ENCODE measurements at regions not wholly inside any gene's neighbourhood (a gene's known extent, or its start where the extent isn't known, plus 50 kb on each side); places are given as distances from the start of the nearest gene placed in this dataset.
"Not testable (repeated sequence)": the region's sequence is repeated elsewhere in the genome, so short reads cannot be mapped to it uniquely, and the experiment has no call there.

DNA sequence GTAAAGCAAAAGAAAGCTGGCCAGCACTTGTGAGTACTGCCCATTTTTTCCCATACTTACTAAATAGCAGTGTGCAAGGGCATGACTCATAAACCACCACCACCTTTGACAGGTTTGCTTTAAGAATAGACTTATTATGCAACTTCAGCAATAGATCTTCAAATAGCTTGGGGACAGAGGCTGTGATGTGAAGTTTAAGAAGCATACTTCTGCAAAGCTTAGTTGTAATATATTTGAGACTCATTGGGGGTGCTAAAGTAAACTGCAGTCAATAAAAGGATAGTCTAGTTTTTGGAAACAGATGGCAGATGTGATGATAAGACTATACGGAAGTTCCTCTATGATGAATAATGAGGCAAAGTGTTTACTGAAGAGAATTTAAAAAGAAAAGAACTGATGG lies 210.0 kb downstream of the PLA2G4A start:
- DNase-seq (ENCODE audit: low read depth): no peak

DNA sequence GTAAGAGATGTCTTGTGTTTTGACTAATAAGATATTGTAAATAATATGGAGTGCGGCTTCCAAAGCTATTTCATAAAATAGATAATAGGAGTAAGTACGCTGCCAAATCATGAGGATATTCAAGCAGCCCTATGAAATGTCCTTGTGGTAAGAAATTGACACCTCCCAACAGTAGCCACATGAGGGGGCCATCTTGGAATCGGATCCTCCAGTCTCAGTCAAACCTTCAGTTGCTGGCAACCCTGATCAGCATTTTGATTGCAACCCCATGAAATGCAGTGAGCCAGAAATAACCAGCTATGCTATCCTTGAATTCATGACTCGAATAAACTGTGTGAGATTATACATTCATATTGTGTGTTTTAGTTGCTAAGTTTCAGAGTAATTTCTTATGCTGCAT lies 212.4 kb downstream of the PLA2G4A start:
- no peak for DNase-seq (ENCODE audit: low read depth)

DNA sequence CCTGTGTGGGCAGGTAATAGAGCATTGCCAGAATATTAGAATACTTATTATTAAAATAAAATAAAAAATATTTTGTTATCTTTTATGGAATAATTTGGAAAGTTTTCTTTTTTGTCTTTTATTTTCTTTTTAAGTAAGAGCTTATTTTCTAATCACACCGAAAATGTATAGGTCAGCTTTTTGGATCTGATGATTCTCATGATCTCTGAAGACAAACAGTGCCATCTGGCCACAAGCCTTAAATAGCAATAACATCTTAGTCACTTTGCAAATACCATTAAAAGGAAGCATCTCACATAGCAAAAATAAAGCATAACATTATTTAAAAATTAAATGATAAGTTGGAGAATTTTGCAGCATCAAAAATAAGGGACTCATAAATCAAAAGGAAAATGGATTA lies 213.8 kb downstream of the PLA2G4A start:
- no peak for DNase-seq (ENCODE audit: low read depth)

DNA sequence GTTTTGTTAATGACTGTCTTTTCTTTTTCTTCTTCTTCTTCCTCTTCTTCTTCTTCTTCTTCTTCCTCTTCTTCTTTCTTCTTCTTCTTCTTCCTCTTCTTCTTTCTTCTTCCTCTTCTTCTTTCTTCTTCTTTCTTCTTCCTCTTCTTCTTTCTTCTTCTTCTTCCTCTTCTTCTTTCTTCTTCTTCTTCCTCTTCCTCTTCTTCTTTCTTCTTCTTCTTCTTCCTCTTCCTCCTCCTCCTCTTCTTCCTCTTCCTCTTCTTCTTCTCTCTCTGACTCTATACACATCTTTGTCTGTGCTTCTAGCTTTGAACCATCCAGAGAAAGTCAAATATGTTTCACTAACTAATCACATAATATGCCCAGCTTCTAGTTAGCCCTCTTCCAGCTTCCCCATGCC lies 214.7 kb downstream of the PLA2G4A start:
- DNase-seq (ENCODE audit: low read depth): not testable (repeated sequence)

DNA sequence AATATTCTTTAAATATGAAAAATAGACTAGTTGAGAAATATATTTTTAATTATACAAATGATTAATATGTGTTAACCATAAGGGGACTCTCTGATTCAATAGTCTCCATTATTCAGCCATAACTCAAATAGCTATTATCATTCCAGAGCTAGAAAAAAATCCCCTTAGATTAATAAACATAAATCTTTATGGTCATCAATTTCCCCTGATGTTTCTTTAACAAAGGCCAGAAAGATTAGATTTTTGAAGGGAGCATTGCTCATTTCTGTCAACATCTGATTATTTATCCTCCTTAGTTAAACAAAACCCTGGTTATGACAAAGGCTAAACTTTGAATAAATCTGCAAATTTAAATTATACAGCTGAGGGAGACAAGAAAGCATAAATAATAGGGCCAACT lies 215.7 kb downstream of the PLA2G4A start:
- no peak for DNase-seq (ENCODE audit: low read depth)

DNA sequence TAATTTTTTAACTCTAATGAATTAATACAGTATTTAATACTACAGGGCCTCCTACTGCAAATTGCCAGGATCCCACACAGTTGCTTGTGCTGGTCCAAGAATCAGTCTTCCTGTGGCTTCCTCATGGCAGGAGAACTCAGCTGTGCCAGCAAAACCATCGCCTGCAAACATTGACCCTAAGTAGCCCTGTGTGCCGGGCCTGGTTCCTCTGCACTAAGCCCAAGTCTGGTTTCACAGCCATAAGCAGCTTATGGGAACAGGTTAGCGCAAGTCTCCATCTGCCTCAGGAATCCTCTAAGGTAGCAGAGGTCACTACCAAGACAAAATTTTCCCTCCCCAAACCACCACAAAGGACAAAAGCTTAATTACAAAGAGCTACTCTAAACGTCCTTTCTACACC lies 216.6 kb downstream of the PLA2G4A start:
- no peak for DNase-seq (ENCODE audit: low read depth)

DNA sequence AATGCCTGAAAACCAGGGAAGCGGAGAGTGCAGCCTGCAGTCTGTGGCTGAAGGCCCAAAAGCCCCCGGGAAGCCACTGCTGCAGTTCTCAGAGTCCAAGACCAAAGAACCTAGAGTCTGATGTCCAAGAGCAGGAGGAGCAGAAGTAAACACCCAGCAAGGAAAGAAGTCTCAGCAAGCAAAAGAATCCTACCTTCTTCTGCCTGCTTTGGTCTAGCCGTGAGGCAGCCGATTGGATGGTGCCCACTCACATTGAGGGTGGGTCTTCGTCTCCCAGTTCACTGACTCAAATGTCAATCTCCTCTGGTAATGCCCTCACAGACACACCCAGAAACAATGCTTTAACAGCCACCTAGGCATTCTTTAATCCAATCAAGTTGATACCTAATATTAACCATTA lies 217.5 kb downstream of the PLA2G4A start:
- no peak for DNase-seq (ENCODE audit: low read depth)

DNA sequence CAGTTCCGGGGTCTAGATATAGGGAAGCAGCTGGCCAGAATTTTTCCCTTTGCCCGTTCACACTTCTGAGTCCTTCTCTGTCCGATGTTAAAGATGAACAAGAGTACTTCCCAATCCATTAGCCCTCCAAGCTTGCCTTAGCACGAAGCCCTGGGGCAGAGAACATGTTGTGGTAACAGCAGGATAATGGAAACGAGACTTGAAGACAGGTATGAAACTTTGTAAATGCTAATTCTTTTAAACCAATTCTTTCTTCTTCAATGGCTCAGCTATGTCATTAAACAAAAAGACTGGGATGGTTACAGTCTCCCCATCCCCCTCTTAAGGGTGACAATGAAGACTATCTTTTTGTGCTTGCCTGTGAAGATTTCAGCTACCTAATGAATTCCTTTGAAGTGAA lies 218.5 kb downstream of the PLA2G4A start:
- no peak for DNase-seq (ENCODE audit: low read depth)

DNA sequence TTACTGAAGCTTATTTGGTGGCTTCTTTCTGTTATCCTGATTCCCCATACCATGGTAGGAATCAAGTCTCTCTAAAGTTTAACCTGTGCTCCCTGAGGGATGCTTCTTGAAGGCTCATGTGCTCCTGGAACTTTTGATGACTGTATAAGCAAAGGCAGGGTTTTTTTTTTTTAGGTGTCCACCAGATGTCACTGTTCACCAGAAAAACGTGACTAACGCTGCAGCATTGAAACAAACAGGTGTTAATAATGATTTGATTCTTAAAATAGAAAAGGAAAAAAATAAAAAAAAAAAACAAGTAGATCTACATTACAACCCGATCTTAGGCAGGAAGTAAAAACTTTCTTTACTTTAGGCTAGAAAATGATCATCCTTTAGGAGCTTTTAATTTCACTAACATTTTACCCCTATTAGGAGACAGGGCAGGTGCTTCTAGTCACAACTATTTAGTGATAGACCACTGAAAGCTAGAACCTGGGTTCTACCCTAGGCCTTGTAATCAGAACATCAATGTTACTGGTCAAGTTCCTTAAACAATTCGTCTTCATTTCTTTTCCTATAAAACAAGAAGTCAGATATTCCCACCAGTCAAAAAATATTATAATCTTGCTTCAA lies 223.0 kb downstream of the PLA2G4A start:
- peak; percentile 28 for DNase-seq (ENCODE audit: low read depth)

DNA sequence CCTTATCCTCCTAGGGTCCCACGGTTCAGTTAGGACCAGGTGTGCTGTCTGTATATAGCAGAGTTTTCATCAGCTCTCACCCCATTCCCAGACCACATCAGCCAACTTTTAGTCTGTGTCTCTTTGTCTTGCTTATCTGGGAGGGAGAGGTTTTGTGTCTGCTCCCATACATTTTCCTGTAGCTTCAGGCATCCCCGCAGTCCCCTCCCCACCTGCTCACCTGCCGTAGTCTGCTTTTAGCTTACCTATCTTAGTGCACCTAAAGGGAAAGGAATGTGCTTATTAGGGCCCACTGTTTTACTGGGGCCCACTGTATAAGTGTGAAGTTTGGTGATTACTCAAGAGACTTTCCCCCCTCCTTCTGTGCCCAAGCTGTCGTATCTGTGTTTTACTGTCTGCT lies 225.1 kb downstream of the PLA2G4A start:
- DNase-seq (ENCODE audit: low read depth): no peak

DNA sequence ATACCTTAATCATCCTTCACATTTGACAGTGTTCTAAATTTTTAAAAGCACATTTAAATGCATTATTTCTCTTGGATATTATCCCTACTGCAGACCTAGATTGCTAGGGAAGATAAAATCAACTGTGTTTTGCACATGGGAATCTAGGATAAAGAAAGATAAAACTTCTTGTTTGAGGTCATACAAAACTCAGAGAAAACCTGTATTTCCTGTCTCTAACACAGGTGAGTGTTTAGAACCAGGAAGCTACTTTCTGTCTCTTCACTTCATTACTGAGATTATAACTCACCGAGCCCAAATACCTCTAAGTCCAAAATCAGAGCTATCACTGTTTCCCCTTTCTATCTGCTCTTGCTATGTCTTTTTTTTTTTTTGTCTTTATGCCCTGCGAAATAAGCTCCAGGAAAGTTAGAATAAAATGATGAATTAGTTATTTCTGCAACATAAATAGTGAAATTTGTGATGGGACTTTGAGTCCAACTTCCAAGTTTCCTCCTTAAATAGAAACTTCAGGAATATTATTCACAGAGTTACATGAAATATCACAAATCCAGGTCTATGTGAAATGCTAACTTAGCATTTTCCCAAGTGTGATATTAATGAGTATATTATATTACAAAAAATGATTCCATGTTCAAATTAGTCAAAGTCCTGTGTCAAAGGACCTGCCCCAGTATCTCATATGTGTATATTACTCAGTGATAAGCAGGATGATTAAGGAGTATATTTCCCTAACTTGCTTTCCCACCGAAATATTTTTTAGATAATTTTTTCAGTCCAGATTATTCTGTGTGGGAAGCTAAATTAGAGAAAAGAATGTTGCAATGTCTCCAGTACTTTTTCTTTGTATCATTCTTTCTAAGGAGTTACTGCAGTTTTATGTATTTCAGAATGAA lies 226.4 kb downstream of the PLA2G4A start:
- DNase-seq (ENCODE audit: low read depth): no peak

DNA sequence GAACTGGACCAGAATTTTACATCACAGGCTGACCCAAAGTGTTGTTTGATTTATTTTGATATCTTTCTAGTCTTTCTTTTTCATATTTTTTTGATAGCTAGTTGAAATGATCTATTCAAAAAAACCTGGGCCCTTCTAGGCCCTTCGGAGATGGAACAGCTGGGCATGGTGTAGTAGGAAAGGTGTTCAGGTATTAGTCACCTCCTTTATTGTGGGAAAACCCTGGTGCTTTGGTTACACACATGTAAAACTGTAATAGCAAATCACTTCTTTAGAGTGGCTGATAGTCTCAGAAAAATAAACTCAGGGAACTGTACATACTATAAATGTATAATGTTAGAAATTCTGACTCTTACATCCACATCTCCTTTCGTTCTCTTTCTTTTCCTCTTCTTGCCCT lies 234.5 kb downstream of the PLA2G4A start:
- no peak for DNase-seq (ENCODE audit: low read depth)

DNA sequence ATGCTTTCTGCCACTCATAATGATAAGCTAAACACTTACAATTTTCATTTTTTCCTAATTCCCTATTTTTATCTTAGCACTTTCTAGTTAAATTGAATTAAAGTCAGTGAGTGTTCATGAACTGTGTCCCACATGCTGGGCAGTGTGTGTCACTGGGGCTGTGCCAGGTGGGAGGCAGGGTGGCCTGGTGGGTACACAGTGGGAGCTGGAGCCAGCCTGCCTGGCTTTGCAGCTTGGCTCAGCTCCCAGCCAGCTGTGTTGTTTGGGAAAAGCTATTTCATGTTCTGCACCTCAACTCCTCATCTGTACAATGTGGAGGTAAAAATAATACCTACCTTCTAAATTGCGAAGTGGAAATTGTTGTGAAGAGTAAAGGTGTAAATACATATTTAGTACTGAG lies 238.4 kb downstream of the PLA2G4A start:
- DNase-seq (ENCODE audit: low read depth): no peak

DNA sequence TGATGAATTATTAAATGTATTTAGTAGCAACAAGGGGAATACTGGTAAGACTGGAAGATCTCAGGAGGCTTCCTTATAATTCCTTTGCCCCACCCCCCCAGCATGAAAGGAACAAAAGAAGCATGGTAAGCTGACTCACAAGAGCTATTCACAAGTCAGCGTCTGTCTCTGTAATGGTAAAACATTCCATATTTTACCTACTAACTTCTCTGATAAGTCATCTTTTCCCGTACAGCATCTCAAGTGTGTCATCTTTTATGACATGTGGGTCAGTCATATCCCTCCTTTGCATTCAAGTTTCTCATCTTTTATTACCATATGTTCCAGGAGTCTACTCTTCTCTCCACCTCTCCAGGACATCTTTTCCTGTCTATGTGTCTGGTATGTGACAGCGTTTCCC lies 241.3 kb downstream of the PLA2G4A start:
- no peak for DNase-seq (ENCODE audit: low read depth)

DNA sequence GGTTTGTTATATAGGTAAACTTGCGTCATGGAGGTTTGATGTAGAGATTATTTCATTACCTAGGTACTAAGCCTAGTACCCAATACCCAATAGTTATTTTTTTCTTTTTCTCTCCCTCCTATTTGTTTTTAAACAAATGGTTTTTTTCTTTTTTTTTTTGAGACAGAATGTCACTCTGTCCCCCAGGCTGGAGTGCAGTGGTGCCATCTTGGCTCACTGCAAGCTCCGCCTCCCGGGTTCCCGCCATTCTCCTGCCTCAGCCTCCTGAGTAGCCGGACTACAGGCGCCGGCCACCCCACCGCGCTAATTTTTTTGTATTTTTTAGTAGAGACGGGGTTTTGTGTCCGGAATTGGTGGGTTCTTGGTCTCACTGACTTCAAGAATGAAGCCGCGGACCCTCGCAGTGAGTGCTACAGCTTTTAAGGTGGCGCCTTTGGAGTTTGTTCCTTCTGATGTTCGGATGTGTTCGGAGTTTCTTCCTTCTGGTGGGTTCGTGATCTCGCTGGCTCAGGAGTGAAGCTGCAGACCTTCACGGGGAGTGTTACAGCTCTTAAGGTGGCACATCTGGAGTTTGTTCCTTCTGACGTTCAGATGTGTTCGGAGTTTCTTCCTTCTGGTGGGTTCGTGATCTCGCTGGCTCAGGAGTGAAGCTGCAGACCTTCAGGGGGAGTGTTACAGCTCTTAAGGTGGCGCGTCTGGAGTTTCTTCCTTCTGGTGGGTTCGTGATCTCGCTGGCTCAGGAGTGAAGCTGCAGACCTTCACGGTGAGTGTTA lies 243.7 kb downstream of the PLA2G4A start:
- DNase-seq (ENCODE audit: low read depth): not testable (repeated sequence)

DNA sequence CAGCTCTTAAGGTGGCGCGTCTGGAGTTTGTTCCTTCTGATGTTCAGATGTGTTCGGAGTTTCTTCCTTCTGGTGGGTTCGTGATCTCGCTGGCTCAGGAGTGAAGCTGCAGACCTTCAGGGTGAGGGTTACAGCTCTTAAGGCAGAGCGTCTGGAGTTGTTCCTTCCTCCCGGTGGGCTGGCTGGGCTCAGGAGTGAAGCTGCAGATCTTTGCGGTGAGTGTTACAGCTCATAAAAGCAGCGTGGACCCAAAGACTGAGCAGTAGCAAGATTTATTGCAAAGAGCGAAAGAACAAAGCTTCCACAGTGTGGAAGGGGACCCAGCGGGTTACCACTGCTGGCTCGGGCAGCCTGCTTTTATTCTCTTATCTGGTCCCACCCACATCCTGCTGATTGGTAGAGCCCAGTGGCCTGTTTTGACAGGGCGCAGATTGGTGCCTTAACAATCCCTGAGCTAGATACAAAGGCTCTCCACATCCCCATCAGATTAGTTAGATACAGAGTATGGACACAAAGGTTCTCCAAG lies 244.3 kb downstream of the PLA2G4A start:
- DNase-seq (ENCODE audit: low read depth): not testable (repeated sequence)

DNA sequence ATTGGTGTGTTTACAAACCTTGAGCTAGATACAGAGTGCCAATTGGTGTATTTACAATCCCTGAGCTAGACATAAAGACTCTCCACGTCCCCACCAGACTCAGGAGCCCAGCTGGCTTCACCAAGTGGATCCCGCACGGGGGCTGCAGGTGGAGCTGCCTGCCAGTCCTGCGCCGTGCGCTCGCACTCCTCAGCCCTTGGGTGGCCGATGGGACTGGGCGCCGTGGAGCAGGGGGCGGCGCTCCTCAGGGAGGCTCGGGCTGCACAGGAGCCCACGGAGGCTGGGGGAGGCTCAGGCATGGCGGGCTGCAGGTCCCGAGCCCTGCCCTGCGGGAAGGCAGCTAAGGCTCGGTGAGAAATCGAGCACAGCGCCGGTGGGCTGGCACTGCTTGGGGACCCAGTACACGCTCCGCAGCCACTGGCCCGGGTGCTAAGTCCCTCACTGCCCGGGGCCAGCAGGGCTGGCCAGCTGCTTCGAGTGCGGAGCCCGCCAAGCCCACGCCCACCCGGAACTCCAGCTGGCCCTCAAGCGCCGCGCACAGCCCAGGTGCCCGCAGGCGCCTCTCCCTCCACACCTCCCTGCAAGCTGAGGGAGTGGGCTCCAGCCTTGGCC lies 245.0 kb downstream of the PLA2G4A start:
- not testable (repeated sequence) for DNase-seq (ENCODE audit: low read depth)

DNA sequence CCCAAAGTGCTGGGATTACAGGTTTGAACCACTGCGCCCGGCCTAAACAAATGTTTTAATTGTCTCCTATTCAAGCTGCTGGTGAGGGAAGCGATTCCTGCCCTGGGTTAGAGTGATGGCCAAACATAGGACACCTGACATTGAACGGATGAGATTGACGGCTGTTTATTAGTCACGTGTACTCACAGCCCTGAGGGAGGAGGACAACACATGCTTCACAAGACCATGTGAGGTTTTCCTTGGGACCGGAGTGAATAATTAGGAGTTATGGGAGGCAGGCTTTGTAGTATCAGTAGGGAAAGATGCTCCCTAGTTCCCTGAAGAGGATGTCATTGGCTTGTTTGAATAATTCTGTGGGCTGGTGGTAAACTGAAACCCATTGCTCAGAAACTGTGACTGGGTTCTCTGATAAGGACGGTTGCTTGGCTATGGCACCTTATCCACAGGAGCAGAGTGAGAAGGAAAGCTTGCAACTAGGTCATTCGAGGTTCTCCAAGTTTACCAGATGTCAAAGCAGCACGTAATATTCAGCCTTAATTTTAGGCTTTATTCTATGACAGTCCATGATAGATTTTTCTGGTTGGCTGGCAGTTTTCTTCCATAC lies 245.8 kb downstream of the PLA2G4A start:
- no peak for DNase-seq (ENCODE audit: low read depth)

DNA sequence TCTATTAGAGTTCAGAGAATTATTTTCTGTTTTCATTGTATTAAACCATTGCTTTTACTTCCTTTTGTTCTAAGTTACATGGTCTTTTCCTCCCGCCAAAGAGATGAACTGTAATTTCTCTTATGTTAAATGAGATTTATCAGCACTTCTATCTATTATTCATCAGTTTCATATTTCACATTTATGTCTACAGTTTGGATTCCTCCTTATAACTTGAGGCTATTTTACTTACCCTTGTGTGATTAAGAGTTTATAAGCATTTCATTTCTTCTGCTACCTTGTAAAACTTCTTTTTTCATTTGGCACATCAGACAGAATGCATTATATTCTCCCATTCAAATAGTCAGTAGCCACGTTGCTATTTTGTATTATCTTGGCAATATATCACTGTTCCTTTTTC lies 248.2 kb downstream of the PLA2G4A start:
- DNase-seq (ENCODE audit: low read depth): no peak

DNA sequence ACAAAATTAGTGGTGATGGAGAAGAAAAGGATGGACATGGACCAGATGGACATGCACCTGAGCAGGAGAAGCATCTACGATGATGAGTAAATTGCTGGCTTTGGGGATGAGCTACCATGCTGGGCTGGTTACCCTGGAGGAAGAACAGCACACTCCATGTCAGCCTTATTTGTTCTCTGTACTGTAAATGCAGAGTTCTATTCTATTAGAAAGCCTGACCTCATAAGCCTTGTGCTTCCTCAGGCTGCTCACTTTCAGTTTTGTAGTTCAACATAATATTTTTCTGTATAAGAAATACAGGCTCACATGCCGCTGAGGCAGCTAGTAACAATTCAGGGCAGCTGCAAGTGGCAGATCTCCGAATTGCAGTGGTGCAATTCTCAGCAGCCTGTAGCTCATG lies 249.6 kb downstream of the PLA2G4A start:
- no peak for DNase-seq (ENCODE audit: low read depth)

DNA sequence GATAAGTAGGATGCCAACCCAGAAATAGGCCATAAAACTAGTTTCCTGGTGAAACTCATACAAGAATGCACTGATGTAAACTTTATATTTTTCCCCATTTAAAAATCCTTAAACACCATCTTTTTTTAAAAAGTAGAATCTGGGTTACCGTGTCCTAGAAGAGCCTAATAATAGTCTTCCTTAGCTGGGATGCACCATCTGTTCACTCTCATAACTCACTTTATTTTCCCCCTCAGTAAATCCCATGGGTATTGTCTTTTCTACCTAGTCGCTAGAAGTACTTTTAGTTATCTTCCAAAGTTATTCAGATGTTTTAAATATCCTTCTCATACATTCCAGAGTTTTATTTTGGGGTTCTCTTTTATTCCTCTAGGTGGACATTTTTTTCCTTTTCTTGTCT lies 250.2 kb downstream of the PLA2G4A start:
- no peak for DNase-seq (ENCODE audit: low read depth)

DNA sequence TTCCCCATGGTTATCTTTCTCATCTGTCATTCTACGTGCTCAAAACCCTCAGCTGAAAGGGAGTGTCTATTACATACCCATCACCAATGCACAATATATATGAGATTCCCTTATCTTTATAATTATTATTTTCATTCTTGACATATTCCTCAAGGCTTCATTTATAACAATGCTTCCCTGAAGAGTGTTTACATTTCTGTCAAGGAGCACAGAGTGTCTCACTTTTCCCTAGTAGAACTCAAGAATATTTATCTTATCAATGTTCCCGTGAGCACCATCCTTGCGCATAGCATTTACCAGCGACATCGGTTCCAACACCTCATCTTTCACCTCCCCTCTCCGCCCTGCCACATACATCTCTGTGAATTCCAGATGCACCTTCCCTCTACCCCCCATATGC lies 250.6 kb downstream of the PLA2G4A start:
- DNase-seq (ENCODE audit: low read depth): no peak
